IPS-20b (cell line): ENCODE measurements at regions not wholly inside any gene's neighbourhood (a gene's known extent, or its start where the extent isn't known, plus 50 kb on each side); places are given as distances from the start of the nearest gene placed in this dataset.

Experiments used
- H3K27ac ChIP-seq: one replicate; pipeline ENCODE4 v1.5.1; 2013; ENCODE audit warnings: low read length
- H3K27me3 ChIP-seq: 2 replicates; pipeline ENCODE4 v1.6.1; 2013; ENCODE audit warnings: mild to moderate bottlenecking, low read length, inconsistent platforms; ENCODE audit not compliant: insufficient read depth
- H3K36me3 ChIP-seq: 2 replicates; pipeline ENCODE4 v1.6.1; 2013; ENCODE audit warnings: low read depth, mild to moderate bottlenecking, inconsistent platforms, low read length, moderate library complexity; ENCODE audit not compliant: insufficient read depth
- H3K4me1 ChIP-seq: 2 replicates; pipeline ENCODE4 v1.6.1; 2013; ENCODE audit warnings: mild to moderate bottlenecking, control low read depth, inconsistent platforms, low read length, moderate library complexity; ENCODE audit not compliant: insufficient read depth
- H3K4me3 ChIP-seq: 2 replicates; pipeline ENCODE4 v1.5.1; 2013; ENCODE audit warnings: mild to moderate bottlenecking, low read length, inconsistent platforms
- H3K9ac ChIP-seq: 2 replicates; pipeline ENCODE4 v1.6.1; 2013; ENCODE audit warnings: low read depth, mild to moderate bottlenecking, inconsistent platforms, low read length, moderate library complexity
- H3K9me3 ChIP-seq: 2 replicates; pipeline ENCODE4 v1.6.1; 2013; ENCODE audit warnings: mild to moderate bottlenecking, low read depth, low read length, inconsistent platforms; ENCODE audit not compliant: insufficient read depth

- no peaks in the 10 kb centered on the region for H3K36me3 ChIP-seq
- H3K27me3 ChIP-seq, result no peaks in the 10 kb centered on the region
- no peak overlapping the region for H3K9ac ChIP-seq
- H3K27ac ChIP-seq, result no peak overlapping the region
- no peaks in the 10 kb centered on the region for H3K9me3 ChIP-seq
- H3K4me1 ChIP-seq, result no peaks in the 10 kb centered on the region
- no peak overlapping the region for H3K4me3 ChIP-seq
These were observed 163.4 kb downstream of the CAAP1 start for GRCh38 chr9:26729187-26729586.

DNA sequence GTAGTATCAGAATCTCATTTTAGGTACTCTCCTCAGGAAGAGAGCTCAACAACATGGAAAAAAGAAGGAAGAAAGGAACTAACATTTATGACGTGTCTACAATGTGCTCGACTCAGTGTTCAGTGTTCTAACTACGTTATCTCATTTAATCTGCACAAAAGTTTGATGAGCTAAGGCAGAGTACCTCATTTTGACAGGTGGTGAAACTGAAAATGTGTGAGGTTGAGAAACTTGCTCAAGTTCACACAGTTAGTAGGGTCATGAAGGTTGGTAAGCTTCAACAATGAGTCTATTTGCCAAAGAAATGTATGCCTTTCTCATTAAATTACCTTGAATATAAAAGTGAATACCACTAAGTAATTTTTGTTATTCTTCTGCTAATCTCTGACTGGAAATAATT lies 165.1 kb downstream of the CAAP1 start:
- Histone ChIP-seq H3K4me3 (no peak overlapping the region), H3K4me1 (peaks cover 4% of the 10 kb centered on the region; the same call in 1 of the 2 replicates), H3K9me3 (no peaks in the 10 kb centered on the region), H3K36me3 (no peaks in the 10 kb centered on the region), H3K27ac (no peak overlapping the region), H3K27me3 (no peaks in the 10 kb centered on the region), H3K9ac (no peak overlapping the region)

DNA sequence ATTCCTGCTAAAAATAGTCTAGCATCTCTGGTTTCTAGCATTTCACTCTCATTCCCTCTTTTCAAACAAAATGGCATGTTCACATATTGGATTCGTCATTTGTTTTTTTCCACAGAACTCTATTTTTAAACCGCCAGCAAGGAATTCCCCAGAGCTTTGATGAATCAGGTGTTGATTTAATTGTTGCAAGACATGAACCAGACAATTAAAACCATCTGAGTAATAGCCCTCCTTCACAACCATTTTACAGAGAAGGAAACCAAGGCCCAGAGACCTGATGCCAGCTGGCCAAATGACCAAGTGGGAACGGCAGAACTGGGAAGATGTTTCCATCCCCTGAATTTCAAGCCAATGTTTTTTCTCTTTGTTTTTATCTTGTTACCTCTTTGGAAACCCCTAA lies 167.0 kb downstream of the CAAP1 start:
- H3K36me3 ChIP-seq, result no peaks in the 10 kb centered on the region
- H3K27me3 ChIP-seq, result no peaks in the 10 kb centered on the region
- no peak overlapping the region for H3K9ac ChIP-seq
- no peak overlapping the region for H3K27ac ChIP-seq
- no peak overlapping the region for H3K4me3 ChIP-seq
- H3K4me1 ChIP-seq, result peaks cover 4% of the 10 kb centered on the region; the same call in 1 of the 2 replicates
- H3K9me3 ChIP-seq, result no peaks in the 10 kb centered on the region

- no peaks in the 10 kb centered on the region for H3K27me3 ChIP-seq
- no peaks in the 10 kb centered on the region for H3K9me3 ChIP-seq
- no peaks in the 10 kb centered on the region for H3K36me3 ChIP-seq
- no peak overlapping the region for H3K27ac ChIP-seq
- peak overlapping the region; percentile 42; the same call in 1 of the 2 replicates for H3K4me3 ChIP-seq
- H3K4me1 ChIP-seq, result peaks cover 4% of the 10 kb centered on the region; the same call in 1 of the 2 replicates
- H3K9ac ChIP-seq, result peak overlapping the region; percentile 40; the same call in 1 of the 2 replicates
These were observed 169.1 kb downstream of the CAAP1 start for GRCh38 chr9:26723486-26723885.

DNA sequence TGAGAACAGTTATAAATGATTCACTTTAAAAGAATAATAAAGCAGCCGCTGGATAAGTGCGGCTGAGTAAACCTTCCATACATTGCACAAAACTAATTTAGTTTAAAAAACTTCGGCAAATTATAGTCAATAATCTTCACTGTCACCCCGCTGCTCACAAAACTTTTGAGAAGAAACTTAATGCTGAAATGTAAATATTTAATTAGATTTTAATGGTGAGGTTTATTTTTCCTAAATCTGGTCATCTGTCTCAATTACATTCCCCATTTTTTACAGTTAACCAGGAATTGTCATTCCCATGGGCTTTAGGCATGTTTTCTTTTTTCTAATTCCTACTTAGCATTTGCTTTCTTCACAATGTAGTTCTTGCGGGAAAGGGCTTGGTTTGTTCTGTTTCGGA lies 169.8 kb downstream of the CAAP1 start:
- peak overlapping the region; percentile 40; the same call in 1 of the 2 replicates for H3K9ac ChIP-seq
- H3K9me3 ChIP-seq, result no peaks in the 10 kb centered on the region
- H3K27me3 ChIP-seq, result no peaks in the 10 kb centered on the region
- no peak overlapping the region for H3K27ac ChIP-seq
- no peaks in the 10 kb centered on the region for H3K36me3 ChIP-seq
- no peak overlapping the region for H3K4me3 ChIP-seq
- H3K4me1 ChIP-seq, result peaks cover 4% of the 10 kb centered on the region; the same call in 1 of the 2 replicates

GRCh38 chr9:26710008-26710407 lies 182.6 kb downstream of the CAAP1 start:
- H3K9me3 ChIP-seq, result no peaks in the 10 kb centered on the region
- no peaks in the 10 kb centered on the region for H3K4me1 ChIP-seq
- H3K36me3 ChIP-seq, result no peaks in the 10 kb centered on the region
- no peaks in the 10 kb centered on the region for H3K27me3 ChIP-seq
- no peak overlapping the region for H3K4me3 ChIP-seq
- H3K27ac ChIP-seq, result no peak overlapping the region
- no peak overlapping the region for H3K9ac ChIP-seq

- Histone ChIP-seq H3K27ac (no peak overlapping the region), H3K4me3 (no peak overlapping the region), H3K27me3 (no peaks in the 10 kb centered on the region), H3K4me1 (no peaks in the 10 kb centered on the region), H3K36me3 (no peaks in the 10 kb centered on the region), H3K9ac (no peak overlapping the region), H3K9me3 (no peaks in the 10 kb centered on the region)
These were observed 186.4 kb downstream of the CAAP1 start for GRCh38 chr9:26706223-26706622.

- H3K9ac ChIP-seq, result no peak overlapping the region
- H3K36me3 ChIP-seq, result no peaks in the 10 kb centered on the region
- H3K27ac ChIP-seq, result no peak overlapping the region
- H3K27me3 ChIP-seq, result no peaks in the 10 kb centered on the region
- H3K4me3 ChIP-seq, result no peak overlapping the region
- H3K9me3 ChIP-seq, result peaks cover 16% of the 10 kb centered on the region
- H3K4me1 ChIP-seq, result no peaks in the 10 kb centered on the region
These were observed 197.3 kb downstream of the CAAP1 start for GRCh38 chr9:26695298-26695622.

GRCh38 chr9:26694381-26695297 lies 198.0 kb downstream of the CAAP1 start:
- peaks cover 12% of the 10 kb centered on the region for H3K9me3 ChIP-seq
- no peak overlapping the region for H3K4me3 ChIP-seq
- H3K36me3 ChIP-seq, result no peaks in the 10 kb centered on the region
- no peaks in the 10 kb centered on the region for H3K4me1 ChIP-seq
- no peak overlapping the region for H3K27ac ChIP-seq
- no peaks in the 10 kb centered on the region for H3K27me3 ChIP-seq
- H3K9ac ChIP-seq, result no peak overlapping the region

- Histone ChIP-seq H3K27me3 (no peaks in the 10 kb centered on the region), H3K4me3 (no peak overlapping the region), H3K4me1 (no peaks in the 10 kb centered on the region; the same call in 1 of the 2 replicates), H3K9me3 (no peaks in the 10 kb centered on the region), H3K36me3 (no peaks in the 10 kb centered on the region), H3K9ac (no peak overlapping the region), H3K27ac (no peak overlapping the region)
These were observed 203.6 kb downstream of the CAAP1 start for GRCh38 chr9:26689041-26689440.

DNA sequence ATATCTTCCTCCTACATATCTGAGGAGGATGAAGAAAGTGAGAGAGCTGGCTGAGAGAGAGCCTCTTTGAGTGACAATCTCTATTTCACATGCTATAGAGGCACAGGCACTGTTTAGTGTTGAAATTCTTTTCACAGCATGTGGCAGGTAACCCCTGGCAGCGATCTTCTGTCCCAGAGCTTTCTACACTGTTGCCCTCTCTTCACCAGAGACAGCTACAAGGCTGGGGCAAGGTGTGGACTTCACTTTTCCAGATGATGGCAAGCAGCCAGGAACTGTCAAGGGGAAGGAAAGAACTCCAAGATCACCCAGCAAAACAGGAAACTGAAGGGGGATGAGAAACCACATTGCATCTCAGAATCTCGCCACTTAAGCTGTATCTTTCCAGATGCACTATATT lies 205.2 kb downstream of the CAAP1 start:
- no peaks in the 10 kb centered on the region for H3K27me3 ChIP-seq
- H3K4me1 ChIP-seq, result no peaks in the 10 kb centered on the region; the same call in 1 of the 2 replicates
- H3K9me3 ChIP-seq, result no peaks in the 10 kb centered on the region
- H3K4me3 ChIP-seq, result no peak overlapping the region
- no peak overlapping the region for H3K27ac ChIP-seq
- no peaks in the 10 kb centered on the region for H3K36me3 ChIP-seq
- no peak overlapping the region for H3K9ac ChIP-seq

DNA sequence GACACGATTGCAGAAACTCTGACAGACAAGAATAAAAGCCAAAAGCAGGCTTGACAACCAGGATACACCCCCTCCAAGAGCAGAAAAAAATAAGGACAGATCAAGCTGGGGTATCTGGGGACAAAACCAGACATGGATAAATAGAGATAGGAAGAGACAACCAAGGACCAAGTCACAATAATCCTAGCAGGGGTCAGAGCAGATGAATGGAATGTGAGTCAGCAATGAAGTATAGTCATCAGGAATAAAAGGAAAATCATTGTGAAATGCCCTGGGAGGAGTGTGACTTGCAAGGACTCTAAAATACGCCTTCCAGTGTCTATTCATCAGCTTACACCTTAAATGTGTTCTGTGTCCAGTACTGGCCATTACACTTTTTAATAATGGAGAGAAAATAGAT lies 206.8 kb downstream of the CAAP1 start:
- Histone ChIP-seq H3K36me3 (no peaks in the 10 kb centered on the region), H3K4me1 (peaks cover 1% of the 10 kb centered on the region), H3K9me3 (no peaks in the 10 kb centered on the region), H3K27ac (no peak overlapping the region), H3K27me3 (no peaks in the 10 kb centered on the region), H3K9ac (no peak overlapping the region), H3K4me3 (no peak overlapping the region)
